NCI-H82 treated with DMSO at 0.1 percent for 48 hours (cell line): ENCODE measurements at regions not wholly inside any gene's neighbourhood (a gene's known extent, or its start where the extent isn't known, plus 50 kb on each side); places are given as distances from the start of the nearest gene placed in this dataset.
"Not testable (repeated sequence)": the region's sequence is repeated elsewhere in the genome, so short reads cannot be mapped to it uniquely, and the experiment has no call there.

ENCODE experiments used
- DNase-seq: peaks from one replicate; lab custom pipeline; 2025; ENCODE audit not compliant: unreplicated experiment; lab: John Stamatoyannopoulos, UW

DNA sequence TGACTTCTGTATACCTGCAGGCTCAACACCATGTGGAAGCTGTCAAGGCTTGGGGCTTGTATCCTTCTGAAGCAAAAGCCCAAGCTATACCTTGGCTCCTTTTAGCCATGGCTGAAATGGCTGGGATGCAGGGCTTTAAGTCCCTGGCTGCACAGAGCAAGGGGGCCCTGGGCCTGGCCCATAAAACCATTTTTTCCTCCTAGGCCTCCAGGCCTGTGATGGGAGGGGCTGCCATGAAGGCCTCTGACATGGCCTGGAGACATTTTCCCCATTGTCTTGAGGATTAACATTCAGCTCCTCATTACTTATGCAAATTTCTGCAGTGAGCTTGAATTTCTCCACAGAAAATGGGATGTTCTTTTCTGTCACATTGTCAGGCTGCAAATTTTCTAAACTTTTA, 878.0 kb upstream of the SOX11 start:
- DNase-seq: not testable (repeated sequence)

DNA sequence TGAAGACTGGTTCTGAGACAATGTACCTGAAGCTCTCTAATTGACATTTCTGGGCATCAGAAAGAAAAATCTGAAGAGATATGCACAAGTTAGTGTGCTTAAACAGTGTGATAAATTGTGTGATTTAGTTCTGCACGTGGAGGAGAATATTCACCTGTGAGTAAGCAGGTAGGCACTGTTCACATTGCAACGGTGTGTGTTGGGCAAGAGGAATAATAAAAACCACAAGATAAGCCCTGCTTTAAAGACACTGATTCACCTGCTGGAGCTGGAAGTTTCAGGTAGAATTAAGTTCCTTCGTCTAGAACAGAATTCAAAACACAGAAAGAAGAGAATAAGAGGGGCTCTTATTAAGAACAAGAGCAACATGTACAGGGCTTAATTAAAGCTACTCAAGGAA, 864.3 kb upstream of the SOX11 start:
- DNase-seq: no peak

DNA sequence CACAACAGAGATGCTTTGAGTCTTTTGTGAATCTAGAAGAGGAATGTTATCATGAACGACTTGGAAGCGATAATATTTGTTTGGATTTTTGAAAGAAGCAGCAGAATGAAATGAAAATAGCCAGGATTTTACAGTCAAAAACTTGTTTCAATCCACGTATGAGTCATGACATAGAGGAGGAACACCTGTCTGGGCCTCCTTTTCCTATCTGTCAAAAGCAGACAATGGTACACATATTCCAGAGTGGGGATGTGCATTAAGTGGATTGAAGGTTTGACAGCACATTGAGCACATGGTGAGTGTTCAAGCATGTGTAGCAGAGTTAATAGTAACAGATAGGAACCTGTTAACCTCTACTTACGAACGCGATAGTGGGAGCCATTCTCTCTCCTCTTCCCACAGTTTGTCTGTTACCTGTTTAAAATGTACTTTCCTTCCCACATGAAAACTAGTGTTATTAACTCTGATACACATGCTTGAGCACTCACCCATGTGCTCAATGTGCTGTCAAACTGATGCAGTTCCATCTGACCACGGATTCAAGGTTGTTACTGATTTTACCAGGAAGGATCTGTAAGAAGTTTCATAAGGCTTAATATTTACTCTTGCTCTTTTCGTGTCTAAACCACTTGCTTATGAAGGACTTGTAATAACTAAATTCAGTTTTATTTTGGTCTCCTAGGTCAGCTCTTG, 863.4 kb upstream of the SOX11 start:
- no peak for DNase-seq

DNA sequence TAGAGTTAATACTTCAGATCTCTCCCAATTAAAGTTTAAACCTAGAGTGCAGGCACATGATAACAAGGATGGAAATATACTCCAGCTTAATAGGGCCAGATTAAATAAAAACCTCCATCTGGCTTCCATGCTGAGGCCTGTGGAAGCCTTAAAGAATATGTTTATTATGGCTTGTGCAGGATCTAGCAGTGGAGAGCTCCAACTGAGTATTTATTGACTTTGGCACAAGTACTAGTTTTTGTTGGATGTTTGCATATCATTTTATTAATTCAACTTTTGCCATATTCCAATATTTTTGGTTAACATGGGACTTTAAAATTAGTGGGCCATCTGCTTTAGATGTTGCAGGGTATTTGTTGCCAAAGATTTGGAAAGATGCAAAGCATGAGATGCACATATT, 860.4 kb upstream of the SOX11 start:
- DNase-seq: no peak

DNA sequence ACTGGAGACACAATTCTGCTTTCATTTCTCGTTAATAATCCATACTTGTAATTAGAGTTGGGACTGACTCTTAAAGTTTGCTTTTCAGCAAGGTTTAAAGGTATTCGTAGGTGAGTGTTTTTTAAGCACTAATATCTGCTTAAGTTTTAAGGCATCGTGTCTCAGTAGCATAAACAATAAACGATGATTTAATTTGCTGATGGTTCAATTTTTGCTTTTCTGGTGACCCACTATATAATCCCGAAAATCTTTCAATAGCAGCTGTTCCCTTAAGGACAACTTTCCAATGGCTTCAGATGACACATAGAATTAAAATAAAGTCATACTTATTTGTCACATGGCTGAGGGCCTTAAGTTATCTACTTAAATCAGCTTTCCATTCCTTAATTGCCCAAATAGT, 859.5 kb upstream of the SOX11 start:
- no peak for DNase-seq

DNA sequence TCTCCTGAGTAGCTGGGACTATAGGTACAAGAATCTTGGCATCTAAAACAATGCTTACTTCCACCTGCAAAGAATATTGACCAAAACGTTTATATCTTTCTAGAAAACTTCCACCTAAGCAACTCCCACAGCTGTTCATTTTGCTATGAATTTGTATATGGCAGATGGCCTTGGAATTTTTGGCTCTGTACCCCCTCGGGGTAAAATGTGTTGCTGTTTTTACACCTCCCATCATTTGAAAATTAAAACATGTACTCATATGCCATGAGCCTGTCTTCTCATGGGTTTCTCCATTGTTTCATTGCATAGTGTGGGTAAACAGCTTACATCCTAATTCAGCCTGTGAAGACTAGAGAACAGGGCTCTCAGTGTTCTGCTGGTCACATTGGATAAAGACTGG, 853.6 kb upstream of the SOX11 start:
- no peak for DNase-seq

DNA sequence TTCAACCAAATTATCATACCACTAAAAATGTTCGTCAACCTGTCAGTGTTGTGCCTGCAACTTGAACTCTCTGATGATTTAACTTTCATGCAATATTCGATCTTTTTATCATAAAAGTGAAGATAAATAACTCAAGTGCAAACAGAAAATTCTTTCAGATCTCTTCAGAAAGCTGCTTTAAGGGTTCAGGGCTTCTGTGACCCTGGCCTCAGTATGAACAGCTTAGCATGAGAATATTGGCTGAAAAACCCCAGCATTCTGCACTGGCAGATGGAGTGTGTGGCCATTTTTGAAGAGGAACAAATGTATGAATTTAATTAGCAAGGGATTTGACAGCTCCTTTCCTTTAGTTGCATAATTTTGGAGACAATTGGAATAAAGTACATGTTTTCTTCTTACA, 851.4 kb upstream of the SOX11 start:
- no peak for DNase-seq

DNA sequence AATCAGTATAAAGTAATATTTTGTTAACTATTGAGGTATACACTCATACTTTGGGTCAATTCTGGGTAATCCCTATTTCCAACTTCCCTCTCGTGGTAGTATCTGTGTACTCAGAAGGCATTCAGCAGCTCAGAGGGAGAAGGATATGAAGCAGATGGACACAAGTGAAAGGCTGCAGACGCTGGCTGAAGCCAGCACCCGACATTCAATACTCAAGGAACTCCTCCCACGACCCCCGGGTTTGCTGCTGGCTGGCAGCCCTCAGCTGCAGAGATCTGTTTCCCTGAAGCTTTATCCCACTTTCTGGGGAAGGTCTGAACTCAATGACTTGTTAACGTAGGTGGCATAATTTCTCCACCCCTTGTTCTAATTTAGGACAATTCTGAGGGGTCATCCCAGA, 847.3 kb upstream of the SOX11 start:
- DNase-seq: no peak

DNA sequence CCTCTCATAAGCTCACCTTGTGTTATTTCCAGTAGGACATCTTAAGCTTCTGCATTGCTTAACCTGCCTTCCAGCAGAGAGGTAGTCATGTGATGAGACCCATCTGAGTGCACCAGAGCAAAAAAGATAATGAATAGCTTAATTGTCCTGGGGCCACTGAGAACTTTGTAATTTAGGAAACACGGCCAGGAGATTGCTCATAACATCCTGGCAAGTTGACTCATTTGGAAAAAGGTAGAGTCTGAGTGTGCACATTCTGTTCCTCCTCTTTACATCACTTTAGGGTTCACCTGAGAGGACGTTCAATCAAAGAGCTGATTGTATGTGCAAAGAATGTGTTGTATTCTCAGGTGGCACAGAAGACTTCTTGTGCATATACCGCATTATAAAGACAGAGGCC, 830.2 kb upstream of the SOX11 start:
- DNase-seq: no peak

DNA sequence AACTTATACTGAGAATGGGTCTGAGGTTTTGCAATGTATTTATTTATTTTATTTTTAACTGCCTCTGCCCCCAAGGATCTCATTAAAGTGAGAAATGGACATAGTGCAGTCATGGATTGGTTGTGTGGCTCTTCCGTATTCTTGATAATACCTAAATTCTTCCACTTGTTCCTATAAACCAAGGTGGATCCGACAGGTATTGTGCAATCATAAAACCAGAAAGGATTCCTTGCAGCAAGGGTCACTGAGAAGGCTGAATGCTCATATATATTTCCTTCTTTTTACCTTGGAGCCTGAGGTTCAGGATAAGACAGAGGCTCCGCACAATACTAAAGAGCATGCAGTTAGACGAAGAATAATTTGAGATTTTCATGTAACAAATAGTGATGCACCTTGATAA, 826.0 kb upstream of the SOX11 start:
- no peak for DNase-seq

DNA sequence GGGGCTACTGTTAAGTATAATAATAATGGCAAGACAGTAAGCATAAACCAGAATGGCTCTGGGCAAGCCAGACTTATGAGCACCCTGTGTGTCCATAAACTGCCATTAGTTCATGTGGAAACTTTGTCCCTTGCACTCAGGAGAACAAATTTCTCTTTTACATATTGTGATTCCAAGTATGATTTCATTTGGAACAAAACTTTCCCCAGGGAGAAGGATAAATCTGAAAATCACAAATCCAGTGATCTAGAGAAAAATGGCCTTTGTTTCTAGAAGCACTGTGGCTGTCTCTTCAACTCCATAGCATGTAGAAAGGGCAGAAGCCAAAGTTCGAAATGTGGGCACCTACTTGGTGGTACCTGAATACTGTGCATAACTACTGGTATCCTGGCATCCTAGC, 823.7 kb upstream of the SOX11 start:
- DNase-seq: no peak

DNA sequence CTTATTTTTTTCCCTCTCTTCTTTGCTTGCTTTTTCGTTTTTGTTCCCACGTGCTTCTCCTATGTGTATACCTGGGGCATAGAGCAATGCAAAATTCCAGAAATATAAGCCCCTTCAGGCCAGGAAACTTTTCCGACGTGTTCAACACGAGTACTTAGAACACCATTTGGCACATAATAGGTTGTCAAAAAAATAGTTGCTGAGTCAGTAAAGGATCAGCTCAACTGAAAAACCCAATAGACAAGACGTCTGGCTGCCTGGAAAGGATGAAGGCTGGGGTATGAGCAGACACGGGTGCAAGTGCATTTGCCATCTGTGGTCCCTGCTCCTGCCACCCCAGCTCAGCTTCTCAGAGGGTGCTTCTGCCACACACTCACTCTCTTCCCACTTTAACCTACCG, 823.0 kb upstream of the SOX11 start:
- DNase-seq: no peak

DNA sequence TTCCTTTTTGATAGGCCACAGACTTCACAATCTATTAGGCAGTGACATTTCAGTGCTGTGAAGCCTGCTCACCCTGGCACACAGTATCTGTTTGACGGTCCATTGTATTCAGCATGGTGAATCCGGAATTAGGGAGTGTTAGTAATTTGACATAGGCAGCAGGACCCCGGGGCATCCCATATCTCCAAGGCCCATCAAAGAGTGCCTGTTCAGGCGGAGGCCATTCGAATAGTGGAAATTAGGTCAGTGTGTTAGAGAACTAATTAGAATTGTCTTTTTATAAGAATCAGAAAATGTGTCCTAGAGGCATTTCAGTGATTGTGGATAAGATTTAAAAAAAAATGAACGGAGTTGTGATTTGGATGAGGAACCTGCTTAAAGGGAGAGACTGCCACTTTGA, 818.8 kb upstream of the SOX11 start:
- DNase-seq: no peak

DNA sequence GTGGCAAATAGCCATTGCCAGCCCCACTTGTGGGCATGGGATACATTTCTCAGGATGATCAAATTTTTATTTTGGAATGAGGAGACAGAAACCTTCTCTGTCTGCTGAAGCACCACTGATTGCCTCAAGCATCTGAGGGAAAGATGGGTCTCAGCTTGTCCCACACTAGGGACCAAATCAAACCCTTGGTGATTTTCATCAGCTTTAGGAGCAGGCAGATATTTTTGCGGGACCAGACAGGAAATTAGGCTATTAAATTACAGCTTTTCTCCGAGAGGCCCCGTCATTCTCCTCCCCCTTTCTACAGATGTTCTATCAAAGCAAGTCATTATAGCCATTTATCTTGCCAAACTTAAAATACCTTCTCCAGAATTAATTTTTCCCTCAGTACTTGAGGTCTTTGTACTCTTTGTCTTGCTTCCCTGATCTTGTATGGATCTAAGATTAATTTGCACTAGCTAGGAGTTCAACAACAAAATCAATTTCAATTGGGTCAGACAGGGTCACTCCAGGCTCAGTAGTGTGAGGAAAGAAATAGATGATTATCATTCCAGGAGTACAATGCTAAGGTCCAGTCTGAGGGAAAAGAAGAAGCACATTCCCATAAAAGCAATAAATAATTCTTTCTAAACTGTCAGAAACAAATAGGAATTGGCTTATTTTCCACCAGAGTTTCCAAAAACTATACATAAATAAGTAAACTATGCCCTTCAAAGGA, 818.1 kb upstream of the SOX11 start:
- DNase-seq: no peak

DNA sequence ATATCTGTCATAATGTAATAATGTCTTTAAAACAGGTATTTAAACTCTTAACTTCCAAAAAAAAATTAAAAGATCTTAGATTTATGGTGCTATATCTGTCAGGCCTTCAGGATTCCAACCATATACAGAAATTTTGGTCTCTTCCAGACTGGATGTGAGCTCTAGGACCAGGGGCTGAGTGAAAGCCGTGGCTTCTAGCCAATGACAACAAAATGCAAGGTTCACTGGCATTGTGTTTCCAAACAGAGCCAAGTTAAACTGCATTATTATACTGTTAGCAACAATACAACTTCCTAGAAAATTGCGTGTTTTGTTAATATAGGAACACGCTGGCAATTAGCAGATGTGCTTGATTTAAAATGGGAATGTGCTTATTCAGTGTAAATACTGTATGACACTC, 809.8 kb upstream of the SOX11 start:
- DNase-seq: no peak

DNA sequence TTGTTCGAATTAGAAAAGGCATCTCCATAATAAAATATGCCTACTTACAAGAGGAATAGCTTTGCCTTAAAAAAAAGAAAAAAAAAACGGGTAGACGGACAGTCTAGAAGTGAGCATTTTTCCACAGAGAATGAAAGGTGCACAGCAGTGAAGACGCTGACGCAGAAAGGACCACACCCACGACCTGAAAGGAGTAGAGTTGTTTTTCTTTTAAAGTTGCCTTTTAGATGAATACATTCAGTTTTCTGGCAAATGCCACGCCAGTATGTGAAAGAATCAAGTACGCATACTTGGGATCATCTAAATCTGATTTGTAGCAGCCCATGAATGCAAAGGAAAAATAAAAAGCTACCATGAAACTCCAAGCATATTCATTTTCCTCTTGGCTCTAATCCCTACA, 809.2 kb upstream of the SOX11 start:
- no peak for DNase-seq

DNA sequence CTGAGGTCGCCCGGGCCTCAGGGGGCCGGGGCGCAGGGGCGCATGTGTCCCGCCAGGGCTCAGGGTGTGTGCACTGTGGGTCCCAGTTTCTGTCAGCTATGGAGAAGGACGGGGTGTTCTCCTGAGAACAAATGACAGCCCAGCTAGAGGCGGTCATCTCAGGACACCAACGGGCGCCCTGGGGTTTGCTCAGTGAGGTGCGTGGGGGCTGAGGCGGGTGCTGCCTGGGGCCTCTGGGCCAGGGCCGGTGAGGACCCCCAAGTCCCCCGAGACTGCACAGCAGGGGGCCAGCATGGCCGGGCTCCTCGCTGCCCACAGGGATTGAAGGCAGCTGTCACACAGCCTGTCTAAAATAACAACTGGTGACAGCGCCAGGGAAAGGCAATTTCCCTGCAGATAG, 808.8 kb upstream of the SOX11 start:
- DNase-seq: no peak

DNA sequence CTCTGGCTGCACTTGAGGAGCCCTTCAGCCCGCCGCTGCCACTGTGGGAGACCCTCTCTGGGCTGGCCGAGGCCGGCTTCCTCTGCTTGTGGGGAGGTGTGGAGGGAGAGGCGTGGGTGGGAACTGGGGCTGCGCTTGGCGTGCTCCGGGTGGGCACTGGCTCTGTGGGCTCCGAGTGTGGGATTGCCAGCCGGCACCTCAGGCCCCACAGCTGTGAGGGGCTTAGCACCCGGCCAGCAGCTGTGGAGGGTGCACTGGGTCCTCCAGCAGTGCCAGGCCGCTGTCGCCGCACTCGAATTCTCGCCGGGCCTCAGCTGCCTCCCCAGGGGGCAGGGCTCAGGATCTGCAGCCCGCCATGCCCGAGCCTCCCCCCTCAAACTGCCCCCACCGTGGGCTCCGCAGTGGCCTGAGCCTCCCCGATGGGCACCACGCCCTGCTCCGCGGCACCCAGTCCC, 808.0 kb upstream of the SOX11 start:
- no peak for DNase-seq

DNA sequence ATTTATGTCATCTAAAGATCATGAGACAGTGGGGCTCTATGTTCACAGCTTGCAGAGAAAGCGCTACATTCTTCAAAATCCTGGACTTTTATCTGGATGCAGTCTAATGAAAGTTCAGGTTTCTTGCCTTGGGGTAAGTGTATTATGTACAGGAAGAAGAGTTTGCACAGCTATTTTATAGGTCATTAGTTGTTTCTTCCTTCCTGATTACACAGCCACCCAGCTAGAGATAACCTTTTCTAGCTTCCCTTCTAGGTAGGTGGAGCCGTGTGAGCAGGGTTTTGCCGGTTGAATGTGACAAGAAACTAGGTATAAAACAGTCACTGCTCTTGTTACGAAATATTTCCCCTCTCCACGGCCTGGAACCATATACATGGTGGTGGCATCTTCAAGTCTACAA, 800.8 kb upstream of the SOX11 start:
- no peak for DNase-seq

DNA sequence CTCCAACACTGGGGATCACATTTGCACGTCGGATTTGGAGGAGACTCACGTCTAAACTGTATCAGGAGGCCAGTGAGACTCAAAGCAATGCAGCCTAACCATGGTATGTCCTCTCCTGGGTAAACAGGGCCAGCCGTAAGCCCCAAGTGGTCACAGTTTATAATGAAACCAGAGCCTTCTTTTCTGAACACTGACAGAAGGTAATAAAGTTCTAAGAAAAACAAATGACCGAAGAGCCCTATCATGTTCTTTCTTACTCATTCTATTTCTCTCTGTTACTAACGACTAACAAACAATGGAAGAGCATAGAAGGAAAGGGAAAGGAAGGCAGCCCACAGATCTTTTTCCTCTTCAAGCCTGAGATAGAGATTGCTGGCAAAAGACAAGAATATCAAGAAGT, 796.8 kb upstream of the SOX11 start:
- no peak for DNase-seq

DNA sequence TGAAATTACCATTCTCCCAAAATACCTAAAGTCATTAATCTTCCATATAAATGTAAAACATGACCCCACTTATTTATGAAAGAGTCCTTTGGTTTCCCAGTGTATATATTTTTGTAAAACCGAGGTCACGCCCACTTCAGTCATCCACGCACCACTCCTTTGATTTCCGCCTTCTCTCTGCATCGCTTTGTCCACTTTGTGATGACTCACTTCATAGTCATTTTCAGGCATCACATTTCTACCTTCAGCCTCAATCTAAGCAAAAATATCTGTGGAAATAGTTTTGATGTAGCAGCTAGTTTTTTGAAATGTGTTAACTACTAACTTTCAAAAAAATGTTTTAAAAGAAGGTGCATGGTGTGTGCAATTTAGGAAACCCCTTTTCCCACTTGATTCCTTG, 793.5 kb upstream of the SOX11 start:
- DNase-seq: no peak

DNA sequence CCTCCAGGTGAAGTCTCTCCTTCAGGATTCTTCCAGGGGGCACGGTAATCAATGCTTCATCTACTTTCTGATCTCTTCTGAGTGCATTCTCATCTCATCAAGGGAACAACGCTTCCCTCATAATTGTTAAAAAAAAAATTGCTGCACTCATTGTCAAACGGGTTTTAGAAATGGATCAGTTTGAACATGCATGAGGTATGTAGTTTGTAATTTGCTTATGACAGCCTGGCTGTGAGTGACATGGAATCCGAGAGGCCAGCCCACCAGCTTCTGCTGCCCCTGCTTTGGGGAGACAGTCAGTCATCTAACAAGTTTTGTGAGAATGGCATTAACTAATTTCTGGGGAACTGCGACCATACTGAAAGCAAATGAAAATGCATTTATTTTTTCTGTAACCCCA, 791.9 kb upstream of the SOX11 start:
- no peak for DNase-seq
